SU-DHL-6 (cell line): ENCODE measurements at regions not wholly inside any gene's neighbourhood (a gene's known extent, or its start where the extent isn't known, plus 50 kb on each side); places are given as distances from the start of the nearest gene placed in this dataset.

Experiments
- EZH2phosphoT487 ChIP-seq: fragments of 200-600 bp; sonication (generic), shearing (Covaris generic); conservative IDR thresholded peaks from 2 replicates; pipeline ENCODE4 v1.6.1; 2018; ENCODE audit warnings: mild to moderate bottlenecking, antibody characterized with exemption, low read length, moderate library complexity, mixed read lengths
- TF ChIP-seq, protein P1 (sequence below): fragments of 200-600 bp; sonication (generic); IDR thresholded peaks from one replicate; pipeline ENCODE4 v1.5.1; 2017; ENCODE audit warnings: antibody characterized with exemption, mild to moderate bottlenecking, low read length, moderate library complexity; ENCODE audit not compliant: insufficient read depth, poor library complexity, severe bottlenecking

DNA sequence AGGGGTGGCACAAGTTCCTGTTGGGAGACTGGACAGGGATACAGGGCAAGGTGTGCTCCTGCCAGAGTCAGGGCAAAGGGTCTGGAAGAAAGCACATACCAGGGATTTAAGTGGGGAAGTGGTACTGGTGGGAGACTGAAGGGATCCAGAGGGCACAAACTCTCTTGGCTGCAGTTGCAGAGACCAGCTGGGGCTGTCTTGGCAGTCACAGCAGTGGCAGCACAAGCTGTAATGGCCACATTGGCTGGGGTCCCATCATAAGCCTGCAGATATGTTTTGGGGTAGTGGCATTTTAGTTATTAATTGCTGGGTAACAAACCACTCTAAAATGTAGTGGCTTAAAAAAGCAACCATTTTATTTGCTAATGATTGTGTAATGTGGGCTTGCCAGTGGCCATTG, 492.2 kb downstream of the ENC1 start:
- TF ChIP-seq, protein P1, sequence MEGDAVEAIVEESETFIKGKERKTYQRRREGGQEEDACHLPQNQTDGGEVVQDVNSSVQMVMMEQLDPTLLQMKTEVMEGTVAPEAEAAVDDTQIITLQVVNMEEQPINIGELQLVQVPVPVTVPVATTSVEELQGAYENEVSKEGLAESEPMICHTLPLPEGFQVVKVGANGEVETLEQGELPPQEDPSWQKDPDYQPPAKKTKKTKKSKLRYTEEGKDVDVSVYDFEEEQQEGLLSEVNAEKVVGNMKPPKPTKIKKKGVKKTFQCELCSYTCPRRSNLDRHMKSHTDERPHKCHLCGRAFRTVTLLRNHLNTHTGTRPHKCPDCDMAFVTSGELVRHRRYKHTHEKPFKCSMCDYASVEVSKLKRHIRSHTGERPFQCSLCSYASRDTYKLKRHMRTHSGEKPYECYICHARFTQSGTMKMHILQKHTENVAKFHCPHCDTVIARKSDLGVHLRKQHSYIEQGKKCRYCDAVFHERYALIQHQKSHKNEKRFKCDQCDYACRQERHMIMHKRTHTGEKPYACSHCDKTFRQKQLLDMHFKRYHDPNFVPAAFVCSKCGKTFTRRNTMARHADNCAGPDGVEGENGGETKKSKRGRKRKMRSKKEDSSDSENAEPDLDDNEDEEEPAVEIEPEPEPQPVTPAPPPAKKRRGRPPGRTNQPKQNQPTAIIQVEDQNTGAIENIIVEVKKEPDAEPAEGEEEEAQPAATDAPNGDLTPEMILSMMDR = no peak
- no peak for TF ChIP-seq EZH2phosphoT487
